ENCODE measurements at regions not wholly inside any gene's neighbourhood (a gene's known extent, or its start where the extent isn't known, plus 50 kb on each side); places are given as distances from the start of the nearest gene placed in this dataset.
"Not testable (repeated sequence)": the region's sequence is repeated elsewhere in the genome, so short reads cannot be mapped to it uniquely, and the experiment has no call there.

DNA sequence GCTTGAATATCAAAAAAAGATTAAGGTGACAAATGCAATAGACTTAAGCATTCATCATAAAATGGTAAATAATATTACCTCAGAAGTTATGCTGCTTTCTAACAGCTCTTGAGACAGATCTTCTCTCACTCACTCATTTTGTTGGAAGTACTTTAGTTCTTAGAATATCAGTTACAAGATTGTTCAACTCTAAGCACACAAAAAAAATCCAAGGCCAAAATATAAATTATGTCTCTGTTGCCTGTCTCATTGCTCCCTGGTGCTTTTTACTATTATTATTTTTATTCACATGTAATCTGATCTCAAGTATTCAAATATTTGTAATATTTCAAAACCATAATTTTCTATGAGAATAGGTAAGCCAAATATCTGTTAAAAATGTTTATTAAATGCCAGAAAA lies 259.4 kb upstream of the HSF2 start:
- DNase-seq, result no peak

DNA sequence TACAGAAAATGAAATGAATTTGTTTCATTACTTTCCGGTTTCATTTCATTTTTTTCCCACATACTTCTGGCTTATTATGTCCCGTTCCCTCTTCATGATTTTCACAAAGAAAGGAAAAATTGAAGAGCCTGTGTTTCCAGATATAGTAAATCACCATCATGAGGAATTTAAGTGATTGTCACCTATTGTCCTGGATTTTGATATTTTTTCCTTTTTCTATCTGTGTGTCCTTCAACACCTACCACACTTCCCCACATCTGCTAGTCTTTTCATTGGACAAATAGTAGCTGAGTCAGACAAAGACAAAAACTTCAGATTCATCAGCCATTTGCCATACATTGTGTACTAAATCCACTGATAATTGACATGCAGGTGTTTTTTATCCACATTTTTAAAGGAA lies 258.2 kb upstream of the HSF2 start:
- no peak for DNase-seq

DNA sequence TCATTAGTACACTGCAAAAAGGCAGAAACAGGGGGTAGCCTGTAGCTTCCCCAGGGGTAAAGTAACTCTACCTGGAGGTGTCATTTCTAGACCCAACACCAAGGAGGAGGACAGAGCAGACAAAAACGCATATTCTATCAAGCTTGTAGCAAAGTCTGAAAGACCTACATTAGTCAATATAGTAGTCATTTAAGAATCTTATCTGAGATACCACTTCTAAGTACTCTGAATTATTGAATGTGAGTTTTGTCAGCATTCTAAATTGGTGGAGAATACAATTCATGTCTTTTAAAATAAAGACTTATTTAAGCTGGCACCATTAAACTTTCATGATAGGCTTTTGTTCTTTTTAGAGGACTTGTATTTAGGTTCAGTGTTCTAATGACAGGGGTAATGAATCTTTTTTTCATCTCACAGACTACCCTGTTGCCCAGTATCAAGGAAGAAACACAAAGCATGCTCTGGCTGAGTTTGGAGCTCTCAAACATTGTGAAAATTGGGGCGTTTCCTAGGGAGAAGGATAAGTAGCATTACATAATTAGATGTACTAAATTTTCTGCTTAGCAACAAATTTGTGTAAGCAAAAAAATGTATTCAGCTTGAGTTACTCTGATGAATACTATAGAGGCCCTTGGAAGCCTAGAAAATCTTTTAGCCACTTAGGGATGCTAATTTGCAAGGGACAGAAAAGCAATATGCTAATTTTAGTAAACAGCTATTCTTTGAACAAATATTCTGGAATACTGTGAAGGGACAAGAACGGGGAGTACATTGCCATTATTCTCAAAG lies 255.4 kb upstream of the HSF2 start:
- no peak for DNase-seq

DNA sequence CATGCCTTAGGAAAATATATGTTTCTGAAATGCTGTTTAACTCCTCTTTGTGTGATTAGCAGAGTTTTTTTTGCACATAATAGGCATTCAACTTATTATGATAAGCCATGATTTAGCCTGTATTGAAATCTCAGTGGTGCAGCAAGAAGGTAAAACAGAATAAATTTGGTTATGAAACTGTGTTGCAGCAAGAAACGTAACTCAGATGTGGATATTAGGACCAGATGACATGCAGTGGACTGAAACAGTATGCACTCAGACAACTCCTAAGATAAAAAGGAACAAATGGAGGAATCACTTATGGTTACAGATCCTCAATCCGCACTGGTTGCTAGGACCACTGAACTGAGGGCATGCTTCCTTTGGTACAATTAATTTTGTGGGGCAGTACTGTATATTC lies 254.2 kb upstream of the HSF2 start:
- no peak for DNase-seq

DNA sequence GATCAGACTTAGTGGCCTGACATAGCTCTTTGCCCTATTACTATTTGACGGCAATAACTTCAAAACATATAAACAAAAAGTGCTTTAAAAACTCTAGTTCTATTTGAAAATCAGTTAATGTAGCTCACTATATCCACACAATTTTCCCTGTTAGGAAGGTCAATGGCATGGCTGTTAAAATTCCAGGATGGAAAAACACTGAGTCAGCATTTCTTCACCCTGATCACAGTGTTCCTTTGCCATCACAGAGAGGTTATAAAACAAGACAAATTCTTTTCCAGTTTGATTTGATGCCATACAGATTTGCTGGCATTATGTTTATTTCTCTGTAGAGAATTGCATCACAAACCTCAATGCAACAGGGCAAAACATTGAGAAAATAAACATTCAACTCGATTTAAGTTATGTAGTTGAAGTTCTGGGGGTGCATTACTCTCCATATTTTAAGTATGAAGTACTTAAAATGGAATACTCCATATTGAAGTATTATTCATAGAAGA lies 253.7 kb upstream of the HSF2 start:
- DNase-seq, result no peak

DNA sequence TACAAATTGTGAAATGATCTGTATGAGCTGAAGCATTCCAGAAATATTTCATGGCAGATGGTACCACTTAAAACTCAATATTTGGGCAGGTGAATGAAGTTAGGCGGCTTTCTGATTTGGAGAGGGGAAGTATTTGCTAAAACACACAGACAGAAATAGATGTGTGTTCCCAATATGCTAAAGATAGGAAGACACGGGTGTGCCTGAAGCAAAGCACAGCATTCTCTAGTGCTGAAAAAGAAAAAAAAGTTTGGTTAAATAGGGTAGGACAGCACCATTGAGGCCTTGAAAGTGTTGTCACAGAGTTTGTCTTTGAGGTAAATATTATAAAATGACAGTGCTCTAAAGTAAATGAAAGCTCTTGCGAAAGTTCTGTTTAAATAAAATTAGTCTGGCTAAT lies 252.2 kb upstream of the HSF2 start:
- DNase-seq, result no peak

DNA sequence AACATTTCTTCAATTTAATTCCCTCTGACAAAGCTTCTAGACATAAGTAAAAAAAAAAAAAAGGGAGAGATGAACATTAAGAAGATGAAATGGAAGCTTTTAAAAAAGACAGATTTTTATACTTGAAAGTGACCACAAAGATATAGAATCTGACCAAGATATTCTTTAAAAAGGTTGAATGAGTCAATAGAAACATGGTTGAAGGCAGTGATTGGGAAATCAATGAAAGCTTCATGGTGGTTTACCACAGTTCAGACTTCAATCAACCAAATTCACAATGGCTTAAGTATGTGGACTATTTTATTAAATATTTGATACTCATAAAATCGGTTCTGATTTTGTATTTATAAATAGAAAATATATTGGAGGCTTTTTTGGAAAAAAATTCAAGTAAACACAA lies 248.4 kb upstream of the HSF2 start:
- DNase-seq, result no peak

DNA sequence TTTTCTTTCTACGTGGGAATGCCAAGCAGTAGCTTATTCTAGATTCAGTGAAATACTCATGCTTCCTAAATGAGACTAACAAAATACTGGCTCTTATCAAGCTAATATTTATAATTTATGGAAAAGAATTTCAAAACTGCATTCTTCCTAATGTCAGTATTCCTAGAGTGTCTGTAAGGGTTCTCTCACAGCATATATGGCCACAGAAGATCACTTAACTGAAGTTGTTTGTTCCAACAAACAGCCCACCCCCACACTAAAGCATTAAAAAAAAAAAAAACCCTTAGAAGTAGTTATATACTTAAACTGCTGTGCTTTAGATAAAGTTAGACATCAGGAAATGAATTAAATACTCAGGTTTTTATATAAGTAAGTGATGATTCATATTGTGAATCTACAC lies 247.7 kb upstream of the HSF2 start:
- no peak for DNase-seq

DNA sequence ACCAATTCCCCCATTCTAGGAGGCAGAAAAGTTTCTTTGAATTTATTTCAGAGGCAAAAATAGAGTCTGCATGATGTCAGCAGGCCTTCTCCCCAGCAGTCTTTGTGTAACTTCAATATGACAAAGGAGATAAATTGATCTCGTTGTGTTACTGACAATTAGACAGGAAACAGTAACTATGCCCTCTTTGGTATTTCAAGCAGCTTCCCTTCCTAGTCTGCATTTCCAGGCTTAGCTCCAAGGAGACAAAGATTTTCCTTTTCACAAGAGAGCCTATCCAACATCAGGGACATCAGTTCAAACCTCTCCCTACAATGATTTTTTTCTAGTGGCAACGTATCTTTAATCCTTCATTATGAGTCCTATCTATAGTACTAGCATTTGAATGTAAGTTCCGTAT lies 245.9 kb upstream of the HSF2 start:
- DNase-seq, result no peak

DNA sequence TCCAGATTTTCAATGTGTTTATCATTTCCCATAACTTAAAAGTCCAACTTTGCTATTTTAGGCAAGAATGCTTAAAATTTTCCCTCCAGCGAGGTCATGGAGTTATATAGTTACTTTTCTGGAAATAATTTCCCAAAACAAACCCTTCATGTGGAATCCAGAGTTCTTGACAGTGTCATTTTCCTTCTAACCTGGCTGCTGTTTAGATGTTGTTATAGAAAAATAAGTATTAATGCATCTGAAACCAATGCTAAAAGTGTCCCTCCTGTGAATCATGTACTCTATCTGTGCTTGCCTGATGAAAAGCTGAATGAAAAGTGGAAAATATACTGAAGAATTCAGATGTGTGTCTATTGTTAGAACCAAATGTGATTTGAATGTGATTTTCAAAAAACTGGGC lies 245.3 kb upstream of the HSF2 start:
- no peak for DNase-seq

DNA sequence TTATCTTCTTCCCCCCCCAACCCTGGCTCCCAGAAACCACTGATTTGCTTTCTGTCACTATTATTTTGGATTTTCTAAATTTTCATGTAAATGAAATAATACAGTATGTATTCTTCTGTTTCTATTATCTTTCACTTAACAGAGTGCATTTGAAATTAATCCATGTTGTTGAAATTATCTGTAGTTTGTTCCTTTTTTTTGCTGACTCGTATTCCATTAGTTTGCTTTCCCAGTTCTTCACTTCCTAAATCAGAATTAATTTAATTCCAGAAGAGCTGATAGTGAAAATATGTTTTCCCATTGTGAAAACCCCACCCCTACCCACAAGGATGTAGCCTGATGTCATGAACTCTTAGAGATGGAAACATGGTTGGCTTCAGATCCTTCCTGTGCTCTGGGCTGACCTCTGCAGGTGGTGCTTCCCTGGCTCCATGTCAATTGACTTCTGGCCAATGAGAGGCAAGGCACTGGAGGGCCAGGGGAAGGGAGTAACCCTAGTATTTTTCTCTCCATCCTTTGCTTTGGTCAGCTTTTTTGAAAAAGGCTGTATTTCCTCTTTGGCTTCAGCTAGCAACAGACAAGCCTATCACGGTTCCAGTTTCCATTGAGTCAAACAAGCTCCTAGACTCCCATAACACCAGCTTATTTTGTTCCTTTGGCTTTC lies 244.4 kb upstream of the HSF2 start:
- no peak for DNase-seq

DNA sequence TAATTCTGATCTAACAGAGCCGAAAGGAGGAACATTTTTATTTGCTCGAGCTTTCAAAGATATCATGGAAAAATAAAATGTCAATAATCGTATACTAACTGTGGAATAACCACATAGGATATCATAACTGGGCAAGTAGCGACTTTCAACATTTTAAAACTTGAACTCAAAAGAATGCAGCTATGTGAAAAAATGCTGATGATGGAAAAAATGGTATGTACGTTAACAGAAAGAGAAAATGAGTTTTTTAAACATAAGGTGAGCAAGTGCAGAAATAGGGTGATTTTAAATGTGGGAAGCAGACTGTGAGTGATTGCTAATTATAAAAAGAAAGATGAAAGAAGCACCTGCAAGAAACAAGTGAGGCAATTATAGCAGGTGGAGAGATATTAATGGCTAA lies 238.3 kb upstream of the HSF2 start:
- DNase-seq, result no peak

DNA sequence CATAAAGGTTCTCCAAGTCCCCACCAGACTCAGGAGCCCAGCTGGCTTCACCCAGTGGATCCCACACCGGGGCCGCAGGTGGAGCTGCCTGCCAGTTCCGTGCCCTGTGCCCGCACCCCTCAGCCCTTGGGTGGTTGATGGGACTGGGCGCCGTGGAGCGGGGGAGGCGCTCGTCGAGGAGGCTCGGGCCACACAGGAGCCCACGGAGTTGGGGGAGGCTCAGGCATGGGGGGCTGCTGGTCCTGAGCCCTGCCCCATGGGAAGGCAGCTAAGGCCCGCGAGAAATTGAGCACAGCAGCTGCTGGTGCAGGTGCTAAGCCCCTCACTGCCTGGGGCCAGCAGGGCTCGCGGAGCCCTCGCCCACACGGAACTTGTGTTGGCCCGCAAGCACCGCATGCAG lies 234.4 kb upstream of the HSF2 start:
- no peak for DNase-seq

DNA sequence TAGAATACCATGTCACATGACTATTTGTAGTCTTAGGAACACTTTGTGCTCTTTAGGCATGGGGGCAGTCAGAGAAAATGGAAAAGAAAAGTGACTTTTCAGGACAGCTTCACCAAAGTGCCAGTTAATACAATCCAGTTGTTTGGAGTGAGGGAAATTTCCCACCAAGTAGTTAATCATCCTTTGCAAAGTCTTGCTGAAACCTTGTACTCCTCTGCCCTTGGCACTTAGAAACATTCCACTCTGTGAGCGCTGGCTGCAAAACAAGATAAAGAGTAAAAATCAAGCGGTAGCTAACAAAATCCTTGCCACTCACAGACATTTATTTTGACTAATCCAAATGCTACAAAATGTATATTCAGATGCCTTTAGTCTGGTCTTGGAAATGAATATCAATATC lies 229.2 kb upstream of the HSF2 start:
- DNase-seq, result no peak

DNA sequence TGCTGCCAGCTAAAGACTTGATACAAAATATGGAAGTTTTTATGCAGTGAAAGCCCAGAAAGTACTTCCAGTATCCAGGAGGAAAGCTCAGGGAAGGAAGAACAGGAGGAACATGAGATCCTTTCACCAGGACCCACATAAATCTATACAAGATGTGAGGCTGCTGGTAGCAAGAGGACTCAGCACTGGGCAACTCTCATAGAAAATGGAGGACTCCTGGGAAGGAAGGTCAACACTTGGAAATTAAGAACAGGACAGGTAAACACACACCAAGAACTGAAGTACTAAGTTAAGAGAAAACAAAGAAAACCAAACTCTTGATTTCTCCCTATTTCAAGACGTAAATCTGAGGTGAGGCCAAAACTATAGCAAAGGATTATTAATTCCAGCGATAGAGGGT lies 220.5 kb upstream of the HSF2 start:
- no peak for DNase-seq

DNA sequence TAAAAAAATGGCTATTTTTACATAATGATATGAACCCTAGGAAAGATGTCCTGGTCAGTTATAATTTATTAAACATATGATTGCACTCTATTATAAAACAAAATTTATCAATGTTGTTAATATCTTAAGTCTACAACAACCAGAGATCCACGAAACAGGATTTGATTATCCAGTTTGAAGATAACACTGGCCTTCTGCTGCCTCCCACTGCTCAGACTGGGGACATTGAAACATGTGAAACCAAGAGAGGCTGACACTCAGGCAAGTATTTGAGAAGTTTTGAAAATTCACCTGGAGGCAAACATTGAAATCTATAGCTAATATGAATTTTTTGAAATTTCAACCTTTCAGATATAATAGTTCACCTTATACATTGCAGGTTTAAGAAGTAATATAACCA lies 219.3 kb upstream of the HSF2 start:
- no peak for DNase-seq

DNA sequence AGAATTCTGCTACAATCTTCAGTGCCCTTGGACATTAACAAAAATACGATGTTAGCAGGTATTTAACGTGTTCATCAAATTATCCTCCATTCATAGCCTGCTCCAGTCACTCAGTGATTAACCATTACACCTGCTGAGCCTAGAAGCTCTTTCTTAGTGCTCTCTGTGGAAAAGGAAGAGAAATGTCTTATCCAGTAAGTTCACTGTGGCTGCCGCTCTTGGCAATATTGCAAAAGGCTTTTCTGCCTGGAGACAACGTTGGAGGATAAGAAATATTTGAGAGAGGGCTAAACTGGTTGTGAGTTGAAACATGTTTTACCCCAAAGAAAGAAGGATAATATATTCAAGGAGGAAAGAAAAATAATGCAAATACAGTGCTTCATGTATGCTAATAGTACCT lies 217.4 kb upstream of the HSF2 start:
- no peak for DNase-seq

DNA sequence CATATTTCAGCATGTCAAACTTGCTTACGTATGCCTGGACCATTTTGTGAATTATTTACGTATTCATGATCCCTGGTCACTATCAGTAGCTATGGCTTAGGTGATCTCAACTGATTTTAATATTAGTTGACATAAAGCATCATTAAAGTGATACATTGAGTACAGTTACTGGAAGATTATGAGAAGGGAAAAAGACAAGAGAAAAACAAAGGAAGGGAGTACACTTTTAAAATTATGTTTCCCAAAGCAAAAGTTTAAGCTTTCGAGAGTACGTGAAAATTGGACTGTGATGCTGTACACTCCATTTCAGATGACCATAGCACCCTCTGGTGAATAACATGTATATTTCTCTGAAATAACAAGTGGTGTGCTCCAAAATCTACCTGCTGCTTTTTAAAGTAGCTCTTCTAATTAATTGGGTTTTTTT lies 215.0 kb upstream of the HSF2 start:
- no peak for DNase-seq

DNA sequence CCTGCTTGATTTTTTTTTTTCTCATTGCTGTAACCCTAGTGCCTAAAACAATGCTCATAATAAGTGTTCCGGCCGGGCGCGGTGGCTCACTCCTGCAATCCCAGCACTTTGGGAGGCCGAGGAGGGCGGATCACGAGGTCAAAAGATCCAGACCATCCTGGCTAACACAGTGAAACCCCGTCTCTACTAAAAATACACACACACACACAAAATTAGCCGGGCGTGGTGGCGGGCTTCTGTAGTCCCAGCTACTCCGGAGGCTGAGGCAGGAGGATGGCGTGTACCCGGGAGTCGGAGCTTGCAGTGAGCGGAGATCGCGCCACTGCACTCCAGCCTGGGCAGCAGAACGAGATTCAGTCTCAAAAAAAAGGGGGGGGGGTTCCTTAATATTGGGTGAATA lies 214.0 kb upstream of the HSF2 start:
- not testable (repeated sequence) for DNase-seq

DNA sequence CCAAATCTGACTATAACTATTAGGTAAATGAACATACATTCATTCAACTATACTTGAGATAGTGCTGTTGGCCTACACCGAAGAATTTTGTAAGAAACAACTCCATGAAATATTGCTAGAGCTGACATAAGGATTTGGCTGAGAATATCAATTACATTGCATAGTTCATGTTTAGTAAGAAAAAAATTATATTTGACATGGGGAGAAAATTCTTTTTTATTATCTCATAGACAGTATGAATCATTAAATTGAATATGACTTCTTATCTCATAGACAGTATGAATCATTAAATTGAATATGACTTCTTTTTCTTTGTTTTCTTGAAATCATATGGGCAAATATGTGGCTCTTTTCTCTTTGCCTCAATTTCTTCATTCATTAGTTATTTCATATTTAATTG lies 212.3 kb upstream of the HSF2 start:
- no peak for DNase-seq

DNA sequence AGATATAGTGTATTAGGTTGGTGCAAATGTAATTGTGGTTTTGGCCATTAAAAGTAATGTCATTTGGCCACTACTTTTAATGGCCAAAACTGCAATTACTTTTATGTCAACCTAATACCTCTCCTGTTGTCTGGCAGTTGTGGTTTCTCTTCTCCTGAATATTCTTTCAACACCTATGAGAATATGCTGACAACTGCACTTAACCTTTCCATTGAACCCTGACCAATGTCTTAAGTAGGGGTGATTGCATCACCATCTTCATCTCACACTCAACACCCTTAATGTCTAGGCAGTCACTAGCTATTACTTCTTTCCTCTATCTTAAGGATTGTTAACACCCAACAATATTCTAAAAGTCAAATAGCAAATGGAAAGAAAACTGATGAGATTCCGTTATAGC lies 200.5 kb upstream of the HSF2 start:
- DNase-seq, result no peak

DNA sequence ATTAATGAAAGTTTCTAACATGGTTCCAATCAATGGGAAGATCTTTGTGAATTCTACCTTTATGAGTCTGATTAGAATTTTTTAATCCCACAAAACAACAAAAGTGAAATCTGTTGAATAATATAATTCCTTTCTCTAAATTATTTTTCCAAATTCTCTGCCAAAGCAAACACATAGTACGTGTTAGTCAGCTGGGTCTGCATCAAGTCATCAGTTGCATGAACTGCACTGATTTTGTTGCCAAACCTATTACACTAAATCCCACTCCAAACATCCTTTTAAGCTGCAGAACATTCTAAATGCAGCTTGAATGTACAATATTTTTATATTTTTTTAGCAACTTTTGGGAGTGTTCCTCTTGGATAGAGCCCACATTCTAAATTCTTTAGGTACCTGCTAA lies 199.0 kb upstream of the HSF2 start:
- no peak for DNase-seq

DNA sequence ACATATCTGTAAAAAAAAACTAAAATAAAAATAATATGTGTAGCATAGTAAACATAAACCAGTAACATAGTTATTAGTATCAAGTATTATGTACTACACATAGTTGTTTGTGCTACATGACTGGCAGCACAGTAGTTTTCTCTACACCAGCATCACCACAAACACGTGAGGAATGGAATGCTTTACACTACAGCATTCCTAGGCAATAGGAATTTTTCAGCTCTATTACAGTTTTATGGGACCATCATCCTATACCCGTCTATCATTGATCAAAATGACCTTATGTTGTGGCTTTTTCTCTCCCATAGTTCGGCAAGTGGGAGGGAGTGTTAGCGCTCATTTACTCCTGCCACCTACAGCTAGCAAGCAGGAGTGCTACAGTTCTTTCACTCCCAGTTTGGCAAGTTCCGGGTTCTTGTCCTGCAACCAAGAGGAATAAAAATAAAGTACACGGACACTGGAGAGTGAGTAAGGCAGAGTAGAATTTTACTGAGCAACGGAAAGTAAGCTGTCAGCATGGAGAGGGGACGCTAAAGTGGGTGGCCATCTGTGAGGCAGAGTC lies 196.8 kb upstream of the HSF2 start:
- no peak for DNase-seq

DNA sequence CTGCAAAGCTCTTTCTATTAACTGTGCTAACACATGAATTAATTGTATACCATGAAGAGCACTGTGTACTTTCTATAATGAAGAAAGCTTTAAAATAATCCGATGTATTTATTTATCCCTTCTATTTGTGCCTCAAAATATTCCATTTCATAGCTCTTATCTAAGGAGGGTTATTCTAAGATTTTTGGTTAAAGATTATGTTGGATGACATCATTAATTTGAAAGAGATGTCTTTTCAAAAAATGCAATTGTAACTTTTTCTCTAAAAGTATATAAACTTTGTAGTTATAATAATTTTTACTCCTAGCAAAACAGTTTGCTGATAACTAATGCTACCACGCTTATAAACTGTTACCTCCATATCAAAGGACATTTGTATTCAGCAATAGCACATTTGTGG lies 192.4 kb upstream of the HSF2 start:
- no peak for DNase-seq

DNA sequence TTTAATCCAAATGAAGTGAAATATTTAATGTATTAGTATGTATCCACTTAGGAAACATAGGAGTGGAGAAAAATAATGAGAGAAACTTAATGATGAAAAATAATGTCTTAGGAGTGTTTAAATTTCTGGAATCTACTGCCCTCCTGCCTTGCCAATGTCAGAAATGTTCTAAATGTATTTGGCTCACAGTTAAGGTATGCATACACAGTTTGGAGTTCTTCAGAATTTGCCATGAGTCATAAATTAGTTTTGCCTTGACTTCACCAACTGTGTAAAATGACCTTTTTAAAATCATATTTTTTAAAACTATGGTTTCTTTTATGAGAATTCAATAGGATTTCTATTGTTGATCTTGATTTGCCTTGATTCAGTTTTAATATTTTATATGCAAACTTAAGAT lies 191.7 kb upstream of the HSF2 start:
- no peak for DNase-seq

Measured in bone marrow (tissue), 2 donors.